ENCODE measurements at regions not wholly inside any gene's neighbourhood (a gene's known extent, or its start where the extent isn't known, plus 50 kb on each side); places are given as distances from the start of the nearest gene placed in this dataset.

DNA sequence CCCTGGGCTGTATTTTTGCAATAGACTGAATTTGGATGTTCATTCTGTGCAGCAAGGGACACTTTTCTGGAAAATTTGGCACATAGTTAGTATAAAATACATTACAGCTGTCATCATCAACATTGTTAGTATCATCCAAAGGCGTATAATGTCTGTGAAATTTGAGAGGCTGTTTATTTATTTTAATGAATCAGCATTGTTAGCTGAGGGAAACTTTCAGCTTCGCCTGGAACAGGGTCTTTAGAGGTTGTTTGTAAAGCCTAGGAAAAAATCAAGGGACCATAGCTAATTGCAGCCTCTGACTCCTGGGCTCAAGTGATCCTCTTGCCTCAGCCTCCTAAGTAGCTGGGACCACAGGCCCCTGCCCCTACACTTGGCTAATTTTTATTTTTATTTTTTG is 106.8 kb upstream of the USP24 start (continued):
- no peak for TF ChIP-seq CBX5 (IDR thresholded peaks at IDR 0.05; ENCODE audit: low read depth, low read length)
- TF ChIP-seq SP2 (IDR thresholded peaks at IDR 0.05; ENCODE audit: low read length), result no peak
- no peak for TF ChIP-seq FOSL1 (IDR thresholded peaks at IDR 0.05; ENCODE audit: insufficient read depth, low read depth, low read length)
- TF ChIP-seq SRF (IDR thresholded peaks at IDR 0.05; ENCODE audit: low read depth, low read length), result no peak
- TF ChIP-seq HDAC6 (IDR thresholded peaks at IDR 0.05; ENCODE audit: low read depth, low read length), result no peak
- no peak for TF ChIP-seq SIN3A (conservative IDR thresholded peaks at IDR 0.05 in 1 of 2, IDR thresholded peaks at IDR 0.05 in 1 of 2; ENCODE audit: low read depth in 1 of 2, low read length in 2 of 2)
